Uterus (tissue), 2 donors: ENCODE measurements at regions not wholly inside any gene's neighbourhood (a gene's known extent, or its start where the extent isn't known, plus 50 kb on each side); places are given as distances from the start of the nearest gene placed in this dataset.

ENCODE experiments used
- CTCF ChIP-seq, 4 experiments: fragments of 200-600 bp in 2 of 4; fragments of 450-650 bp in 2 of 4; sonication (generic) in 2 of 4; IDR thresholded peaks; one replicate each; pipeline ENCODE4 v1.5.1; 2016 to 2019; ENCODE audit warnings: antibody characterized with exemption in 4 of 4, mild to moderate bottlenecking in 2 of 4, moderate library complexity in 1 of 4
- POLR2A ChIP-seq, 2 donors: fragments of 450-650 bp; IDR thresholded peaks; one replicate each; pipeline ENCODE4 v1.6.1; 2016; ENCODE audit warnings: antibody characterized with exemption in 2 of 2, mild to moderate bottlenecking in 1 of 2, moderate library complexity in 1 of 2

DNA sequence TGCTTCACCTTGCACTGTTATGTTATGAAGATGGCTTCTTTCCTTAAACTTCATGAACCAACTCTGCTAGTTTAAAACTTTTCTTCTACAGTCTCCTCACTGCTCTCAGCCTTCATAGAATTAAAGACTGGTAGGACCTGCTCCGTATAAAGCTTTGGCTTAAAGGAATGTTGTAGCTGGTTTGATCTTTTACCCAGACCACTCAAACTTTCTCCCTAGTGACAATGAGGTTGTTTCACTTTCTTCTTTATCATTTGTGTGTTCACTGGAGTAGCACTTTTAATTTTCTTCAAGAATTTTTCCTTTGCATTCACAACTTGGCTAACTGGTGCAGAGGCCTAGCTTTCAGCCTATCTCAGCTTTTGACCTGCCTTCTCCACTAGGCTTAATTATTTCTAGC lies 316.4 kb upstream of the RNF32 start:
- TF ChIP-seq CTCF (IDR thresholded peaks at IDR 0.05) (no peak), POLR2A (IDR thresholded peaks at IDR 0.05) (no peak)
